Suppressor macrophage (primary cell): ENCODE measurements at regions not wholly inside any gene's neighbourhood (a gene's known extent, or its start where the extent isn't known, plus 50 kb on each side); places are given as distances from the start of the nearest gene placed in this dataset.

Experiments used
- DNase-seq, 4 experiments: peaks; one replicate each; pipeline ENCODE4 v3.0.0-alpha.2; 2020 to 2022

DNA sequence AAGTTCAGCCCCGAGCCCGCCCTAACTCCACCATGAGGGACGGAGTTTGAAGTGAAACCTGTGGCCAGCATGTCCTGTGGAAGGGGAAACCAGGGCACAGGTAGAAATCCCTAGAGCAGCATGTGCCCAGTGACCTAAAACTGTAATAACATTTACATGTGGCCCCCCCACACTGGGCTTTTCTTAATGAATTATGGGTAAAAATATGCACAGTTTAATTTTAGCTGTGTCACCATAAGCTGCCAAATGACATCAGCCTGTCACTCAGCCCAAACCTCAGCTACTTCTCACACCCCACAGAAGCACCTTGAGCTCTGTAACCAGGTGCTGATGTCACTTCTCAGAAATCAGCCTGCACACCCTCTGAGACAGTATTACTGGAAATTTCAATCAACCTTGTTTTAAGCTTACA is 50.0 kb upstream of the SLC19A1 start:
- peak in 2 of 4 experiments; percentile 4 to 6 for DNase-seq

DNA sequence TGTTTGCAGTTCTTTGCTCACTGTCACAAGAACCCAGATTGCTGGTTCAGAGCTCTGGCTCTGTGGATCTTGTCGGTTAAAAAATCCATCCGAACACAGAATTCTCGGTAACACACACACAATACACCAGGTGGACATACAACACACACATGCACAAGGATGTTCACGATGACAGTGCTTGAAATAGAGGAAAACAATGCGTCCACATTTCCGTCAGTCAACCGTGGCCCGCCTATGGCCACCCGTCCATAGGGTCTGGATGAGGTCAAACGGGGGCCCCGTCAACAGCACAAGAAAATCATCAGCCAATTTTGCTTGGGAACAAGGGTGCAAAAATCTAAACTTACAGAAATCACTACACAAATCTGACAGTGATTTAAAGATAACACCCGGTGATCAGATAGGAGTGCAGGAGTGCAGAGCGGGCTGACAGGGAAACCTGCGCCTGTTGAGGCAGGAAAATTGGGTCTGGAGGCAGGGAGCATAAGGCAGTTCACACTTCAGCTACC is 50.4 kb upstream of the SLC19A1 start:
- DNase-seq, result no peak

DNA sequence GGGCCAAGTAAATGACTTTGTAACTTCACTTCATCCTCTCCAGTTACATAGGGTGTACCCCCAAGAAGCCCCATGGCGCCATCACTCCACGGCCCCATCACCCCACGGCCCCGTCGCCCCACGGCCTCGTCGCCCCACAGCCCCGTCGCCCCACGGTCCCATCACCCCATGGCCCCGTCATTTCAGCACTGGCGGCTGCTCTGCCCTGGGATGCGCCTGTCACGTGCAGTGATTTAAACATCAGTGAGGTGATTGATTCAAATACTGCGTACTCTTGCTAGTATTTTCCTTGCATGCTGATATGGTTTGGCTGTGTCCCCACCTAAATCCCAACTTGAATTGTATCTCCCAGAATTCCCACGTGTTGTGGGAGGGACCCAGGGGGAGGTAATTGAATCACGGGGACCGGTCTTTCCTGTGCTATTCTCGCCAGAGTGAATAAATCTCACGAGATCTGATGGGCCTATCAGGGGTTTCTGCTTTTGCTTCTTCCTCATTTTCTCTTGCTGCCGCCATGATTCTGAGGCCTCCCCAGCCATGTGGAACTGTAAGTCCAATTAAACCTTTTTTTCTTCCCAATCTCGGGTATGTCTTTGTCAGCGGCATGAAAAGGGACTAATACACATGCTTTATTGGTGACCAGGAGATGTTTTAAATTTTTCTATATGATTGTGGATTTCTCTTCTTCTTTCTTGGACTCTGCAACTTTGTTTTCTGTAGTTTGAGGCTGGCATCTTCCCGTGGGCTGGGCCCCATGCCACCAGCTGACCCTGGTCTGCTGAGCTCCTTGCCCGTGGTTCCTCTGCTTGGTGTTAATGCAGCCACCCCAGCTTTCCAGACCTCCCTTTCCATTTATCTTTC is 50.1 kb upstream of the PCBP3 start:
- peak in 3 of 4 experiments; percentile 20 to 31 (median 26) for DNase-seq
